Calu3 (cell line): ENCODE measurements at regions not wholly inside any gene's neighbourhood (a gene's known extent, or its start where the extent isn't known, plus 50 kb on each side); places are given as distances from the start of the nearest gene placed in this dataset.
"Not testable (repeated sequence)": the region's sequence is repeated elsewhere in the genome, so short reads cannot be mapped to it uniquely, and the experiment has no call there.

Experiments used
- BruUV-seq: library from RNA; stranded (reverse); fragments of 400-500 nt; replicated peaks from 2 replicates; lab custom pipeline; 2021; lab: Mats Ljungman, UMichigan
- CTCF ChIA-PET: fragments of 300-600 bp; sonication (Branson Sonifier 250); formaldehyde crosslinking; loops from one replicate; lab custom pipeline; 2022; ENCODE audit warnings: antibody characterized with exemption; lab: Charles Lee
- DNase-seq: peaks from one replicate; pipeline ENCODE4 v3.0.0; 2022
- H3K27ac Mint-ChIP-seq: one replicate; pipeline ENCODE4 v1.8.0; 2022; ENCODE audit warnings: mixed read lengths; ENCODE audit not compliant: unreplicated experiment
- H3K27me3 Mint-ChIP-seq: one replicate; pipeline ENCODE4 v1.8.0; 2022; ENCODE audit warnings: mixed read lengths; ENCODE audit not compliant: unreplicated experiment
- H3K36me3 Mint-ChIP-seq: one replicate; pipeline ENCODE4 v1.8.0; 2022; ENCODE audit warnings: mild to moderate bottlenecking, moderate library complexity, mixed read lengths; ENCODE audit not compliant: insufficient read depth, unreplicated experiment
- H3K4me1 Mint-ChIP-seq: one replicate; pipeline ENCODE4 v1.8.0; 2022; ENCODE audit warnings: mild to moderate bottlenecking, low read depth, mixed read lengths; ENCODE audit not compliant: unreplicated experiment
- H3K4me3 Mint-ChIP-seq: one replicate; pipeline ENCODE4 v1.8.0; 2022; ENCODE audit warnings: mild to moderate bottlenecking, low read depth, moderate library complexity, mixed read lengths; ENCODE audit not compliant: unreplicated experiment
- H3K9me3 Mint-ChIP-seq: one replicate; pipeline ENCODE4 v1.8.0; 2022; ENCODE audit warnings: low read depth, mixed read lengths; ENCODE audit not compliant: unreplicated experiment
- CTCF ChIP-seq: fragments of 200-600 bp; IDR thresholded peaks from one replicate; pipeline ENCODE4 v1.8.0; 2022; ENCODE audit warnings: antibody characterized with exemption; ENCODE audit not compliant: unreplicated experiment
- intact Hi-C: fragments of 100-400 bp; cut with micrococcal nuclease; formaldehyde crosslinking; loops from one replicate; pipeline ENCODE4 v1.10.0; 2022; ENCODE audit not compliant: unreplicated experiment

- H3K36me3 Mint-ChIP-seq, result no peaks in the 10 kb centered on the region
- H3K27me3 Mint-ChIP-seq, result no peaks in the 10 kb centered on the region
- no peak for TF ChIP-seq CTCF
- no TSS peak for BruUV-seq
- no peak overlapping the region for H3K27ac Mint-ChIP-seq
- CTCF ChIA-PET, result interaction anchor here (0.6 kb wide), 1 partner anchor 243 kb away, joined by 4 read pairs; no protein-coding TSS in a partner anchor
- no peaks in the 10 kb centered on the region for H3K9me3 Mint-ChIP-seq
- no peak overlapping the region for H3K4me3 Mint-ChIP-seq
- DNase-seq, result no peak
- peaks cover 22% of the 10 kb centered on the region for H3K4me1 Mint-ChIP-seq
- intact Hi-C loops, result no loop called here
Measured at GRCh38 chr21:38905328-38905727, 99.6 kb downstream of the ETS2 start.

GRCh38 chr21:38903690-38904139, 98.0 kb downstream of the ETS2 start:
- no peak for TF ChIP-seq CTCF
- DNase-seq, result no peak
- H3K4me1 Mint-ChIP-seq, result peaks cover 17% of the 10 kb centered on the region
- no peak overlapping the region for H3K27ac Mint-ChIP-seq
- H3K4me3 Mint-ChIP-seq, result no peak overlapping the region
- H3K9me3 Mint-ChIP-seq, result no peaks in the 10 kb centered on the region
- no TSS peak for BruUV-seq
- intact Hi-C loops, result no loop called here
- H3K36me3 Mint-ChIP-seq, result no peaks in the 10 kb centered on the region
- H3K27me3 Mint-ChIP-seq, result no peaks in the 10 kb centered on the region
- CTCF ChIA-PET, result interaction anchor here (0.9 kb wide), 1 partner anchor 106 kb away, joined by 4 read pairs; no protein-coding TSS in a partner anchor

DNA sequence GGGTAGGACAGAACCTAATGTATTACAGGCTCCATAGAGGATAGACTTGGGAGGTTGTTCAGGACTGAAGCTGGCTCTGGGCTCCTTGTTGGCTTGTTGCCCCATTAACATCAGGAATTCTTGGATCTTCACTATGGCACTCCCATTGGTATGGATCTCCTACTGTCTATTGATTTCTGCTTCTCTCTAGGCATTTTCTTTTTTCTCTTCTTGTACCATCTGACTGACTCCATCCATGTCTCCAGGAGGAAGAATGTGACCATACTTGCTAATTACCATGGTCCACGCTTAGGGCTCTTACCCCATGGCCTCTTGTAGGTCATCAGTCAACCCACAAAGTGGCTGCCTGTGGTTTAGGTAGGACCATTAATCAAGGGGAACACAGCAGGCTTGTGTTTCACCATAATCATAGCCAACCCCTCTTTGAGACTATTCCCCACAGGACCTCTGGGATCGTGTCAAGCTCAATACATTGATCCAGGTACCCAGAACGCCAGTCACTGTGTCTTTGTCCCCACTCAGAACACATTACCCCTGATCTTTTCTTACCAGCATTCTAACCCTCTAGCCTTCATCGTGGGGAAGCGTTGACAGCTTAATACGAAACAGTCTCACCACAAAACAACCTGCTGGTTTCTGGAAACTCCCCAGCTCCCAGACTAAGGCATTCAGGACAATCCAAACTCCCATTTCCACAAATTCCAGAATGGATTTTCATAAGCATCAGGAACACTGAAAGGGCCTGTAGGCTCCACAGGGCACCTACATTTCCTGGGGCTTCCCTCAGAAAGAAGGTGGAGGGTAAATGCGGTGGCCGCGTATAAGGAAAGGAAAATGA, 97.1 kb downstream of the ETS2 start:
- no TSS peak for BruUV-seq
- CTCF ChIA-PET, result no interaction called here
- intact Hi-C loops, result no loop called here
- no peak overlapping the region for H3K27ac Mint-ChIP-seq
- no peak for TF ChIP-seq CTCF
- H3K27me3 Mint-ChIP-seq, result no peaks in the 10 kb centered on the region
- no peak overlapping the region for H3K4me3 Mint-ChIP-seq
- no peaks in the 10 kb centered on the region for H3K9me3 Mint-ChIP-seq
- peaks cover 9% of the 10 kb centered on the region for H3K4me1 Mint-ChIP-seq
- no peaks in the 10 kb centered on the region for H3K36me3 Mint-ChIP-seq
- no peak for DNase-seq

GRCh38 chr21:38900499-38900898, 94.8 kb downstream of the ETS2 start:
- DNase-seq, result no peak
- H3K27ac Mint-ChIP-seq, result no peak overlapping the region
- no peak for TF ChIP-seq CTCF
- no peaks in the 10 kb centered on the region for H3K27me3 Mint-ChIP-seq
- CTCF ChIA-PET, result no interaction called here
- intact Hi-C loops, result no loop called here
- no peaks in the 10 kb centered on the region for H3K4me1 Mint-ChIP-seq
- no peaks in the 10 kb centered on the region for H3K36me3 Mint-ChIP-seq
- BruUV-seq, result no TSS peak
- H3K9me3 Mint-ChIP-seq, result no peaks in the 10 kb centered on the region
- H3K4me3 Mint-ChIP-seq, result no peak overlapping the region

DNA sequence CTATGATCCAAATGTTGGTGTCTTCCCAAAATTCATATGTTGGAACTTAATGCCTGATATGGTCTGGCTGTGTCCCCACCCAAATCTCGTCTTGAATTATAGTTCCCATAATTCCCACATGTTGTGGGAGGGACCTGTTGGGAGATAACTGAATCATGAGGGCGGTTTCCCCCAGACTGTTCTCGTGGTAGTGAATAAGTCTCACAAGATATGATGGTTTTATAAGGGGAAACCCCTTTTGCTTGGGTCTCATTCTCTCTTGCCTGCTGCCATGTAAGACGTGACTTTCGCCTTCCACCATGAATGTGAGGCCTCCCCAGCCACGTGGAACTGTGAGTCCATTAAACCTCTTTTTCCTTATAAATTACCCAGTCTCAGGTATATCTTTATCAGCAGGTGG, 94.3 kb downstream of the ETS2 start:
- H3K4me3 Mint-ChIP-seq, H3K27ac Mint-ChIP-seq, H3K36me3 Mint-ChIP-seq, intact Hi-C loops, H3K9me3 Mint-ChIP-seq, DNase-seq, BruUV-seq, H3K4me1 Mint-ChIP-seq, CTCF ChIA-PET, H3K27me3 Mint-ChIP-seq: not testable (repeated sequence)
